ENCODE measurements at regions not wholly inside any gene's neighbourhood (a gene's known extent, or its start where the extent isn't known, plus 50 kb on each side); places are given as distances from the start of the nearest gene placed in this dataset.
A peak's percentile ranks its signal among the peaks of the same experiment; 100 is the strongest.

- no peak for TF ChIP-seq CTCF (conservative IDR thresholded peaks at IDR 0.05; ENCODE audit: control insufficient read depth, insufficient read depth, low read depth, low read length)
- peak; percentile 25 for DNase-seq (ENCODE audit: low read depth)
- no peak overlapping the region for H3K4me3 ChIP-seq (ENCODE audit: control insufficient read depth, low read depth, low read length)
These were observed 1244.6 kb upstream of the SLC10A2 start for GRCh38 chr13:104310861-104311260.

- no peak for DNase-seq (ENCODE audit: low read depth)
- no peak overlapping the region for H3K4me3 ChIP-seq (ENCODE audit: control insufficient read depth, low read depth, low read length)
- no peak for TF ChIP-seq CTCF (conservative IDR thresholded peaks at IDR 0.05; ENCODE audit: control insufficient read depth, insufficient read depth, low read depth, low read length)
These were observed 1243.2 kb upstream of the SLC10A2 start for GRCh38 chr13:104309431-104309830.

GRCh38 chr13:104301171-104301975, 1235.2 kb upstream of the SLC10A2 start:
- no peak overlapping the region for H3K4me3 ChIP-seq (ENCODE audit: control insufficient read depth, low read depth, low read length)
- TF ChIP-seq CTCF (conservative IDR thresholded peaks at IDR 0.05; ENCODE audit: control insufficient read depth, insufficient read depth, low read depth, low read length), result no peak
- no peak for DNase-seq (ENCODE audit: low read depth)

- TF ChIP-seq CTCF (conservative IDR thresholded peaks at IDR 0.05; ENCODE audit: control insufficient read depth, insufficient read depth, low read depth, low read length), result no peak
- DNase-seq (ENCODE audit: low read depth), result no peak
- no peak overlapping the region for H3K4me3 ChIP-seq (ENCODE audit: control insufficient read depth, low read depth, low read length)
These were observed 1230.9 kb upstream of the SLC10A2 start for GRCh38 chr13:104297075-104297474.

- DNase-seq (ENCODE audit: low read depth), result no peak
- no peak for TF ChIP-seq CTCF (conservative IDR thresholded peaks at IDR 0.05; ENCODE audit: control insufficient read depth, insufficient read depth, low read depth, low read length)
- no peak overlapping the region for H3K4me3 ChIP-seq (ENCODE audit: control insufficient read depth, low read depth, low read length)
These were observed 1230.1 kb upstream of the SLC10A2 start for GRCh38 chr13:104296286-104296685.

GRCh38 chr13:104295537-104295936, 1229.3 kb upstream of the SLC10A2 start:
- no peak for TF ChIP-seq CTCF (conservative IDR thresholded peaks at IDR 0.05; ENCODE audit: control insufficient read depth, insufficient read depth, low read depth, low read length)
- DNase-seq (ENCODE audit: low read depth), result no peak
- no peak overlapping the region for H3K4me3 ChIP-seq (ENCODE audit: control insufficient read depth, low read depth, low read length)
